GM12878 (cell line): ENCODE measurements at regions not wholly inside any gene's neighbourhood (a gene's known extent, or its start where the extent isn't known, plus 50 kb on each side); places are given as distances from the start of the nearest gene placed in this dataset.

Experiments
- ATAC-seq: fragments of 200-7000 bp; cut with Tn5 transposase; 3 replicates; pipeline ENCODE4 v1.9.1; 2020; ENCODE audit warnings: mild to moderate bottlenecking, moderate library complexity
- BruUV-seq: library from RNA; stranded (reverse); fragments of 400-500 nt; replicated peaks from 2 replicates; lab custom pipeline; 2021; lab: Mats Ljungman, UMichigan
- CTCF ChIA-PET: fragments of 300-600 bp; sonication (Branson Sonifier 250); formaldehyde crosslinking; extraction: SDS; loops from one replicate; lab custom pipeline; 2021; ENCODE audit warnings: inconsistent platforms; lab: Yijun Ruan, JAX
- POLR2A ChIA-PET: fragments of 350-600 bp; formaldehyde crosslinking; extraction: SDS; loops from one replicate; lab custom pipeline; 2021; ENCODE audit warnings: inconsistent platforms; lab: Charles Lee
- RAD21 ChIA-PET: fragments of 300-600 bp; sonication (Branson Sonifier 250); formaldehyde crosslinking; loops from one replicate; lab custom pipeline; 2023; ENCODE audit warnings: antibody characterized with exemption; ENCODE audit not compliant: unreplicated experiment; lab: Charles Lee
- SMC1A ChIA-PET: fragments of 300-600 bp; sonication (Branson Sonifier 250); formaldehyde crosslinking; loops from one replicate; lab custom pipeline; 2023; ENCODE audit not compliant: unreplicated experiment, uncharacterized antibody; lab: Charles Lee
- DNase-seq: peaks from one replicate; pipeline ENCODE4 v3.0.0-alpha.2; 2011; ENCODE audit warnings: low read depth, low spot score
- FAIRE-seq: peaks from 3 replicates; lab custom pipeline; 2011; peaks lifted over from hg19 to GRCh38; lab: Jason Lieb, UNC
- H2AFZ ChIP-seq: 2 replicates; pipeline ENCODE4 v1.6.0; 2011; ENCODE audit warnings: low read depth, low read length, control low read depth; ENCODE audit not compliant: control insufficient read depth
- H3K27ac ChIP-seq: 2 replicates; pipeline ENCODE4 v1.5.1; 2011; ENCODE audit warnings: control low read depth; ENCODE audit not compliant: control insufficient read depth, insufficient read depth
- H3K27me3 ChIP-seq, 2 experiments: replicated peaks in 1 of 2; 2 replicates each; pipeline versions ENCODE4 v1.6.0 to v1.6.1; 2011; ENCODE audit warnings: low read length in 1 of 2; ENCODE audit not compliant: control insufficient read depth in 2 of 2, insufficient read depth in 2 of 2
- H3K36me3 ChIP-seq, 2 experiments: 2 replicates each; pipeline ENCODE4 v1.5.1; 2011; ENCODE audit warnings: low read length in 1 of 2; ENCODE audit not compliant: control insufficient read depth in 2 of 2, insufficient read depth in 2 of 2
- H3K4me1 ChIP-seq: 2 replicates; pipeline ENCODE4 v1.6.1; 2011; ENCODE audit warnings: mild to moderate bottlenecking, low read length, moderate library complexity, mixed read lengths; ENCODE audit not compliant: control insufficient read depth, insufficient read depth
- H3K4me2 ChIP-seq: 2 replicates; pipeline ENCODE4 v1.6.0; 2011; ENCODE audit warnings: control low read depth; ENCODE audit not compliant: control insufficient read depth, insufficient read depth
- H3K4me3 ChIP-seq: fragments of 200-600 bp; sonication (generic); 2 replicates; pipeline ENCODE4 v1.5.1; 2016
- H3K79me2 ChIP-seq: 2 replicates; pipeline ENCODE4 v1.6.0; 2011; ENCODE audit warnings: low read length; ENCODE audit not compliant: control insufficient read depth, insufficient read depth
- H3K9ac ChIP-seq: 2 replicates; pipeline ENCODE4 v1.8.0; 2011; ENCODE audit warnings: low read length, control low read depth, mixed read lengths; ENCODE audit not compliant: control insufficient read depth, insufficient read depth
- H3K9me3 ChIP-seq: replicated peaks from 3 replicates; pipeline ENCODE4 v1.5.1; 2011; ENCODE audit warnings: mild to moderate bottlenecking, low read length; ENCODE audit not compliant: control insufficient read depth, insufficient read depth
- H4K20me1 ChIP-seq: 2 replicates; pipeline ENCODE4 v1.6.0; 2011; ENCODE audit not compliant: control insufficient read depth, insufficient read depth
- EGR1 ChIP-seq, 2 experiments: IDR thresholded peaks; 1 replicate in 1 of 2; 2 replicates in 1 of 2; pipeline ENCODE4 v1.6.1; 2011 to 2012; ENCODE audit warnings: low read depth in 2 of 2, low read length in 2 of 2, borderline replicate concordance in 1 of 2, mild to moderate bottlenecking in 1 of 2, moderate library complexity in 1 of 2
- HDAC6 ChIP-seq: fragments of 200-600 bp; sonication (generic); IDR thresholded peaks from one replicate; pipeline ENCODE4 v1.8.0; 2017; ENCODE audit warnings: antibody characterized with exemption; ENCODE audit not compliant: unreplicated experiment
- MTA3 ChIP-seq: IDR thresholded peaks from 2 replicates; pipeline ENCODE4 v1.6.1; 2012; ENCODE audit warnings: low read length, inconsistent platforms, borderline replicate concordance
- MXI1 ChIP-seq: fragments of 150-350 bp; IDR thresholded peaks from 2 replicates; pipeline ENCODE4 v1.6.1; 2011; ENCODE audit warnings: low read depth, mild to moderate bottlenecking, inconsistent platforms, low read length, improper control_type of control experiment
- PKNOX1 ChIP-seq: fragments of 450-650 bp; IDR thresholded peaks from 2 replicates; pipeline ENCODE4 v1.6.1; 2016; ENCODE audit warnings: mild to moderate bottlenecking
- POLR2AphosphoS5 ChIP-seq: IDR thresholded peaks from 2 replicates; pipeline ENCODE4 v1.6.1; 2011; ENCODE audit warnings: mild to moderate bottlenecking, low read length, inconsistent platforms
- RBBP5 ChIP-seq: fragments of 200-600 bp; sonication (generic); conservative IDR thresholded peaks from 2 replicates; pipeline ENCODE4 v1.6.1; 2016
- RUNX3 ChIP-seq: IDR thresholded peaks from 2 replicates; pipeline ENCODE4 v1.6.1; 2012; ENCODE audit warnings: low read length, inconsistent platforms
- SIX5 ChIP-seq: IDR thresholded peaks from 2 replicates; pipeline ENCODE4 v1.6.1; 2011; ENCODE audit warnings: mild to moderate bottlenecking, low read depth, low read length, moderate library complexity; ENCODE audit not compliant: severe bottlenecking
- SMC3 ChIP-seq: IDR thresholded peaks from 2 replicates; pipeline ENCODE4 v1.6.1; 2011; ENCODE audit warnings: low read length, improper control_type of control experiment, borderline replicate concordance
- SREBF2 ChIP-seq: IDR thresholded peaks from 2 replicates; pipeline ENCODE4 v1.6.1; 2012; ENCODE audit warnings: mild to moderate bottlenecking, low read length
- YY1 ChIP-seq: IDR thresholded peaks from 2 replicates; pipeline ENCODE4 v1.6.1; 2011; ENCODE audit warnings: low read depth, mild to moderate bottlenecking, low read length
- WGBS: methylation state at CpG from one replicate; pipeline ENCODE4 v1.1.6; 2016; ENCODE audit warnings: low lambda C conversion rate; ENCODE audit not compliant: insufficient replicate concordance, insufficient coverage; ENCODE audit errors: missing lambda C conversion rate; 5-methylcytosine and 5-hydroxymethylcytosine counted together
- in situ Hi-C: fragments of 300-500 bp; cut with MboI; formaldehyde crosslinking; loops from 9 replicates; pipeline ENCODE4 v1.14.3; 2018; ENCODE audit warnings: mixed read lengths
- intact Hi-C: fragments of 100-400 bp; cut with micrococcal nuclease; formaldehyde crosslinking; loops from one replicate; pipeline ENCODE4 v1.14.2; 2022; ENCODE audit not compliant: unreplicated experiment

DNA sequence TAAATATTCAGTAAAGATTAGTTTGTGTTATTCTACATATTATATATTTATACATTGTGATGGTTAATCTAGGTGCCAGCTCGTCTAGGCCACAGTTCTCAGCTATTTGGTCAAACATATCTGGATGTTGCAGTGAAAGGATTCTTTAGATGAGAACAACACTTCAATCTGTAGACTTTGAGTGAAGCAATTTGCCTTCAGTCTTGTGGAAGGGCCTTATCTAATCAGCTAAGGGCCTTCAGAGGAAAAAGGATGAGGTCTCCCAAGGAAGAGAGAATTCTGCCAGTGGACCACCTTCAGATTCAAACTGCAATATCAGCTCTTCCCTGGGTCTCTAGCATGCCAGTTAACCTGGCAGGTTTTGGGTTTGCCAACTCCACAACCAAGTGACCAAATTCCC, 112.0 kb downstream of the SH3TC2 start:
- BruUV-seq: no TSS peak
- no peaks in the 10 kb centered on the region for H3K79me2 ChIP-seq
- H3K4me3 ChIP-seq: no peak overlapping the region
- intact Hi-C loops: no loop called here
- H3K9ac ChIP-seq: no peak overlapping the region
- H3K27me3 ChIP-seq: no peaks in the 10 kb centered on the region; a peak in 1 of 4 replicates
- CTCF ChIA-PET: interaction anchor here (15.3 kb wide), 1 partner anchor 214 kb away, joined by 523 read pairs; no protein-coding TSS in a partner anchor
- no peaks in the 10 kb centered on the region for H3K4me1 ChIP-seq
- H3K9me3 ChIP-seq: no peaks in the 10 kb centered on the region
- no peaks in the 10 kb centered on the region for H4K20me1 ChIP-seq
- POLR2A ChIA-PET: no interaction called here
- H3K36me3 ChIP-seq: no peaks in the 10 kb centered on the region
- 3% methylated on average over 1 of the region's 1 CpG for WGBS
- RAD21 ChIA-PET: interaction anchor here (1.1 to 1.7 kb wide), 2 partner anchors 204 to 210 kb away, joined by 3 to 5 read pairs; no protein-coding TSS in a partner anchor
- H2AFZ ChIP-seq: no peak overlapping the region
- H3K27ac ChIP-seq: no peak overlapping the region
- TF ChIP-seq SMC3 (no peak), YY1 (no peak), SIX5 (no peak), EGR1 (IDR thresholded peaks at IDR 0.05; ENCODE audit: borderline replicate concordance in 1 of 2, low read depth in 2 of 2, low read length in 2 of 2) (no peak), MTA3 (no peak), HDAC6 (no peak), RBBP5 (no peak), POLR2AphosphoS5 (no peak), MXI1 (no peak), RUNX3 (no peak), SREBF2 (no peak), PKNOX1 (no peak)
- FAIRE-seq: no peak
- DNase-seq: no peak
- SMC1A ChIA-PET: interaction anchor here (0.6 to 2.8 kb wide), 6 partner anchors 14 to 1451 kb away, joined by 3 to 19 read pairs (median 3); no protein-coding TSS in a partner anchor
- ATAC-seq: no peak
- no peak overlapping the region for H3K4me2 ChIP-seq
- in situ Hi-C loops: no loop called here
